ENCODE measurements at regions not wholly inside any gene's neighbourhood (a gene's known extent, or its start where the extent isn't known, plus 50 kb on each side); places are given as distances from the start of the nearest gene placed in this dataset.

DNA sequence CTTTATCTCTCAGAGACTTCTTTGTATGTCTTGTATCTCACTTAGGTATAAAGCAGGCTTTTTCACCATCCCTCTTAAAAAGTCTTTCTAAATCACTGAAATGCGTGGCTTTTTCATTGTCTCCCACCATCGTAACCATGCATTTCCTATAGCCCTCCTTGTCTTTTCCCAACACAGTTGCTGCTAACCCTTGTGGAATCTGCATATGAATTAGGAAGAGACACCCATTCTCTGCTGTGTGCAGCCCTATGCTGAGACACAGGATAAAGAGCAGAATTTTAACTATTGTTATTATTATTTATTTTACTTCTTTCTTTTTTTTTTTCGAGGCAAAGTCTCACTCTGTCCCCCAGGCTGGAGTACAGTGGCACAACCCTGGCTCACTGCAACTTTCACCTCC is 804.3 kb upstream of the COBL start:
- Mint-ChIP-seq H3K36me3 (no peaks in the 10 kb centered on the region), H3K27me3 (no peaks in the 10 kb centered on the region), H3K9me3 (peaks cover 3% of the 10 kb centered on the region), H3K27ac (no peak overlapping the region), H3K4me1 (no peaks in the 10 kb centered on the region), H3K4me3 (no peak overlapping the region)
- no peak for ATAC-seq

DNA sequence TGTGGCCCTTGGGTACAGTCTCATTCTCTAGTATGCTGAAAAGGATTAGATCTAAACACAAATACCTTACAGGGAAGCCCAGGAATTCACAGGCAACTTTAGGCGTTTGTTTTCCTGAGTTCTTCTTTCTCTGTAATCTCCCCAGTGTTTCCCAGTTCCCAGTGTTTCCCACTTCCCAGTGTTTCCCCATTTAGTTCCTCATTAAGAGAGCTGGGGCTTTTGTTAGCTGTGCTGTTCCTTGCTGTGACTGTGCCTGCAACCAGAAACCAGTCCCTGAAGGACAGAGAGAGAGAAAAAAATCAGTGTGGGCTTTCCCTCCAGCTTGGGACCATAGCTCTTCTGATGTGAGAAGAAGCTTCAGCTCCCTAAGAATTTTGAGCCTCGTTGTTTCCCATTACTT is 802.9 kb upstream of the COBL start:
- Mint-ChIP-seq H3K9me3 (peaks cover 5% of the 10 kb centered on the region), H3K4me3 (no peak overlapping the region), H3K4me1 (no peaks in the 10 kb centered on the region), H3K27ac (no peak overlapping the region), H3K27me3 (no peaks in the 10 kb centered on the region), H3K36me3 (no peaks in the 10 kb centered on the region)
- ATAC-seq = no peak

DNA sequence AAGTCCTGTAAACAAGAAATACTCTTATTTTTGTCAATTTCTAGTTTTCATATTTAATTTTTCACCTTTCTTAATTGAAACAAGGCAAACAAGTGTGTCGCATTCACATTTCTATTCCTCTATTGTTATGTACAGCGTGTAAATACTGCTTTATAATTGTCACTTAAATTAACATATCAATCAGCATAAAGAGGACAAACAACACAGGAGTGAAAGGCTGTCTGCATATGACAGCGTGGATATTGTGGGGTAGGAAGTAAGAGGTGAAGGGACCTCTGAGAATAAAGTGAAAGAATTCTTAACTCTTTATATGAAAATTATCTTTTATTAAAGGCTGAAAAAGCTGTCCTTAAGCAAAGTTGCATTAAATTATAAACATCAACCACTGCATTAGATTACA is 797.9 kb upstream of the COBL start:
- Mint-ChIP-seq H3K36me3 (no peaks in the 10 kb centered on the region), H3K4me1 (no peaks in the 10 kb centered on the region), H3K4me3 (no peak overlapping the region), H3K27ac (no peak overlapping the region), H3K27me3 (no peaks in the 10 kb centered on the region), H3K9me3 (peaks cover 5% of the 10 kb centered on the region)
- ATAC-seq = no peak

DNA sequence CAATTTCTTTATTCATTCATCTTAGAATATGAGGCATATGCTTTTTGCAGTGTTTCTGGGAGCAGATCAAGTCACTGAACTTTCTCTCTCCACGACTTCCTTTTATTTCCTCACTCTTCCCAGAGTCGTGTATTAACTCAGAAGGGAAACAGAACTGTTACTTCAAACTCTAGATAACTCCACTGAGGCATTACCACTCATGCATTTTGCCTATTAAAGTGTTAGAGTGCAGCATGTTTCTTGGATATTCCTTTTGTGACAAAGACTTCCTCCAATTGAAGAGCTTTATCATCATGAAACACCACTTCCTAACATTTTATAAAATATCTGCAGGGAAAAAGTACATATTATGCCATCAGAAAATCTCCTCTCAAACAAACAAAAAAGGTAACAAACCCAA is 797.4 kb upstream of the COBL start:
- H3K36me3 Mint-ChIP-seq = no peaks in the 10 kb centered on the region
- no peak for ATAC-seq
- no peaks in the 10 kb centered on the region for H3K27me3 Mint-ChIP-seq
- H3K9me3 Mint-ChIP-seq = peaks cover 5% of the 10 kb centered on the region
- no peak overlapping the region for H3K27ac Mint-ChIP-seq
- H3K4me1 Mint-ChIP-seq = no peaks in the 10 kb centered on the region
- no peak overlapping the region for H3K4me3 Mint-ChIP-seq

DNA sequence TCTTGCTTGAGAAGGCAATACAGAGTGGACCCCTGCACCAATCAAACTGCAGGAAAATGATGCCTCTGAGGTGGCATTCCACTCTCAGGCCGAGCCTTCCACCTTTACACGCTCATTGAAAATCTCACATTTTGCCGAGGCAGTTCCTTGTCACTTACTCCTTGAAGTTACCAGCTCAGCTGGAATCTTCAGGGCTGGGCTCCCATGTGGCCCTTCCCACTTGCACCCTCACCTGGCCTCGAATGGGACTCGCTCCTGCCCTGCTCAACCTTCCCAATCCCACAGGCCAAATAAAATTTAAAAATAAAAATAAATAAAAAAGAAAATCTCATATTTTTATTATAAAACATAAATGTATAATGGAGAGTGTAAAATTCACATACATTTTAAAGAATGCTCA is 790.7 kb upstream of the COBL start:
- H3K4me3 Mint-ChIP-seq = no peak overlapping the region
- no peak overlapping the region for H3K27ac Mint-ChIP-seq
- H3K9me3 Mint-ChIP-seq = peaks cover 8% of the 10 kb centered on the region
- no peaks in the 10 kb centered on the region for H3K27me3 Mint-ChIP-seq
- no peaks in the 10 kb centered on the region for H3K4me1 Mint-ChIP-seq
- no peak for ATAC-seq
- no peaks in the 10 kb centered on the region for H3K36me3 Mint-ChIP-seq

DNA sequence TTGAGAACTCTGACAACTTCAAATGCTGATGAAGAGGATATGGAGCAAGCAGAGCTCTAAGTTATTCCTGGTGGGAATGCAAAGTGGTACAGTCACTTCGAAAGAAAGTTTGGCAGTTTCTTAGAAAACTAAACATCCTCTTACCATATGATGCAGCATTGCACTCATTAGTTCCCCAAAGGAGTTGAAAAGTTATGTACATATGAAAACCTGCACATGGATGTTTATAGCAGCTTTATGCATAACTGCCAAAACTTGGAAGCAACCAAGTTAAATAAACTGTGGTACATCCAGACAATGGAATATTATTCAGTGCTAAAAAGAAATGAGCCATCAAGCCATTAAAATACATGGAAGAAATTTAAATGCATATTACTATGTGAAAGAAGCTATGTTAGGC is 779.3 kb upstream of the COBL start:
- Mint-ChIP-seq H3K4me1 (no peaks in the 10 kb centered on the region), H3K4me3 (no peak overlapping the region), H3K9me3 (peaks cover 6% of the 10 kb centered on the region), H3K27ac (no peak overlapping the region), H3K36me3 (no peaks in the 10 kb centered on the region), H3K27me3 (no peaks in the 10 kb centered on the region)
- no peak for ATAC-seq

DNA sequence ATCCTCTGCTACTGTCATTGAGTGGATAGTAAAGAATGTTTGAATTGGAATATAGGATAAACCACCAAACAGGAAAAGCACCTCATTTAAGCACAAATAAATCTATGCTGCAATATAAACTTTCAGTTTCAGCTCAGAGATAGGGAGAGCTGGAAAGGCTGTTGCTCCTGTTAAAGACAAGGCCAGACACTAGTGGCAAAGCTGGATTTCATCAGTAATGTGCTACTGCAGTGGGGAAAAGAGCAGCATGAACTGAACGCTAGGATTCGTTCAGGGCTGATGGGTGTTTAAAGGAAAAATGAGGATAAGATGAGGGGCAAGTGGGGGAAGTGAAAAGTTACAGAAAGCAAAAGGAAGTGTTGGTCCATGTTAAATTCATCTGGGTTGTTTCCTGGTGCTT is 775.4 kb upstream of the COBL start:
- H3K9me3 Mint-ChIP-seq = peaks cover 2% of the 10 kb centered on the region
- H3K4me3 Mint-ChIP-seq = no peak overlapping the region
- no peaks in the 10 kb centered on the region for H3K36me3 Mint-ChIP-seq
- no peaks in the 10 kb centered on the region for H3K4me1 Mint-ChIP-seq
- ATAC-seq = no peak
- H3K27ac Mint-ChIP-seq = no peak overlapping the region
- no peaks in the 10 kb centered on the region for H3K27me3 Mint-ChIP-seq

DNA sequence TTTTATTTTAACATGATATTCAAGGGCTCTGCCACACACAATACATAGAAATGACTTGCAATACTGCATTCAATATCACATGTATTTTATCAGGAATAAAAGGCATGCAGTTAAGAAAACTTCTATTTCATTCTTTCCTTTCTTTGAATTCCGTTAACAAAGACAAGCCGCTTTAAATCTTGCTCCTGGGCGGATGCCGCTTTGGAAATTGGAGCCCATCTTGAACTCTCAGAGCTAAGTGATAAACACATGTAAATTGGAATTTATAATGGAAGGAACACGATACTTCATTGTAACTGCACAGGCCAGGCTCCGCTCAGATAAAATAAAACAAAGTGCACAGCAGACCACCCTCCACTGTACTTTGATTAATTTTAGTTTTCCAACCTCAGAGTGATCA is 774.5 kb upstream of the COBL start:
- no peak overlapping the region for H3K27ac Mint-ChIP-seq
- no peaks in the 10 kb centered on the region for H3K36me3 Mint-ChIP-seq
- H3K27me3 Mint-ChIP-seq = no peaks in the 10 kb centered on the region
- no peak for ATAC-seq
- no peak overlapping the region for H3K4me3 Mint-ChIP-seq
- no peaks in the 10 kb centered on the region for H3K9me3 Mint-ChIP-seq
- no peaks in the 10 kb centered on the region for H3K4me1 Mint-ChIP-seq

DNA sequence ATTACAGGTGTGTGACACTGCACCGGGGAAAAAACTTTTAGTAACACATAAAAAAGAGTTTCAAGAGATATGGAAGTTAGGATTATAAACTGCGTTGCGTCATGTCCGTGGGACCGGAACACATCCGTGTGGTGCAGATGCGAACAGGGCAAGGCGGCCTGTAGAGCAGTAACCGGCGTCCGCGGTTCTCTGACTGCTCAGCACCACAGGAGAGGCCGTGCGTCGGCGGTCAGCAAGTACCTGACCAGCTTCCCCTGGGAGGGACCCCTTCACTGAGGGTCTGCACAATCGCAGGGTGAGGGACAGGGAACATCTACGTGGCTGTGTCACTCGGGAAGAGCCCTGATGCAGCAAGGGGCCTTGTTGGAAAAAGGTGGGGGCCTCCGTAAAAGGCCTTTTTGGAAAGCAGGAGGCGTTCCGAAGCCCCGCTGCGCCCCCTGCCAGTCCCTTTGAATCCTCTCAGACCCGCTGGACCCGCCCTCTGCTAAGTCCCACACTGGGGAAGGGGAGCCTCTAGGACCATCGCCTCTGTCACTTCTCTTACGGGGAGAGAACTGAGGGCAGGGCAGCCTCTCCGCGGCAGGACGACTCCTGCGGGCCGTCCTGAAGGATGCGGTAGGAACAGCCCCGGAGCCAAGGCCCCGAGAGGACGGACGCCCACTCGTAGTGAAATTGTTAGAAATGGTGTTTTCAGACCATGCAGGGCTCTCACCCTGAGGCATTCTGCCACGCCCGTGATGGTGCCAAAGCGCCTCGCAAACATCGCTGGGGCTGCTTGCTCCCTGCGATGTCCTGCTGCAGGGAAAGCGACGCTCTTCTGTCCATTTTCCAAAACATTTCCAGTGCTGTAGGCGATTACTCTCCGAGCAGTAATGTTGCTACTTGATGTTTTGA is 771.6 kb upstream of the COBL start:
- Mint-ChIP-seq H3K9me3 (peaks cover 4% of the 10 kb centered on the region), H3K4me1 (no peaks in the 10 kb centered on the region), H3K4me3 (no peak overlapping the region), H3K27ac (no peak overlapping the region), H3K36me3 (no peaks in the 10 kb centered on the region), H3K27me3 (no peaks in the 10 kb centered on the region)
- ATAC-seq = no peak

DNA sequence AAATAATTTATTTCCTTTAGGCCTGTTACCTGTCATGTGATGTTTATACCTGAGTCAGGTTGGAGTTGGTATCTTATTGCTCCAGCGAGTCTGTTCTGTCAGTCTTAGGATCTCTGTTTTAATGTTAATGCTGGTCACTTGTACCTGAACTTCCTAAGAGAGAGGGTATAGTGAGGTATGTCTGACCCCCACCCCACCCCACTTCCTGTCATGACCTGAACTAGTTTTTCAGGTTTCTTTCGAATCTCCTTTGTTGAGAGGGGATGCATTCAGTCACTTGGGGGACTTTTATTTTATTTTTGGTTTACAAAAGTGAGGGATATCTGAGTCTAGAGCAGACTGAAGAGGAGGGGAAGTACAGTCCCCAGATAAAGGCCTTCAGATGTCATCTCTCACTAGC is 769.0 kb upstream of the COBL start:
- peaks cover 4% of the 10 kb centered on the region for H3K9me3 Mint-ChIP-seq
- H3K4me1 Mint-ChIP-seq = no peaks in the 10 kb centered on the region
- H3K4me3 Mint-ChIP-seq = no peak overlapping the region
- H3K27ac Mint-ChIP-seq = no peak overlapping the region
- no peaks in the 10 kb centered on the region for H3K36me3 Mint-ChIP-seq
- no peaks in the 10 kb centered on the region for H3K27me3 Mint-ChIP-seq
- ATAC-seq = no peak

DNA sequence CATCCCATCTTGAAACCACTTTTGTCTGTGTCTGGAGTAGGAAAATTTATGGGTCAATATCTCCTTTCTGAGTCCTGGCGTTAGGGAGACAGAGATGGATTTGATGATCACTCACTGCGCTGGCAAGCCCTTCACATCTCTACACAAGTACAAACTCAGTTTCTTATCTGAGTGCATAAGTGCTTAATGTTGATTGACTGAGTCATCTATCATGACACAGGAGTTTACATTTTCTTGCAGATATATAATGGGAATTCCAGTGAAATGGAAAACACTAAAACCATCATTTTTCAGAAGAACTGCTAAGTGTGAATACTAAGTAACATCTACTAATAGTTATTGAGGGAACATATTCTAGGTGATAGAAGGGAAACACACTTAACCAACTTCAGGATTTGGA is 763.9 kb upstream of the COBL start:
- Mint-ChIP-seq H3K36me3 (no peaks in the 10 kb centered on the region), H3K27ac (no peak overlapping the region), H3K4me3 (no peak overlapping the region), H3K4me1 (no peaks in the 10 kb centered on the region), H3K9me3 (peaks cover 7% of the 10 kb centered on the region), H3K27me3 (no peaks in the 10 kb centered on the region)
- ATAC-seq = no peak

DNA sequence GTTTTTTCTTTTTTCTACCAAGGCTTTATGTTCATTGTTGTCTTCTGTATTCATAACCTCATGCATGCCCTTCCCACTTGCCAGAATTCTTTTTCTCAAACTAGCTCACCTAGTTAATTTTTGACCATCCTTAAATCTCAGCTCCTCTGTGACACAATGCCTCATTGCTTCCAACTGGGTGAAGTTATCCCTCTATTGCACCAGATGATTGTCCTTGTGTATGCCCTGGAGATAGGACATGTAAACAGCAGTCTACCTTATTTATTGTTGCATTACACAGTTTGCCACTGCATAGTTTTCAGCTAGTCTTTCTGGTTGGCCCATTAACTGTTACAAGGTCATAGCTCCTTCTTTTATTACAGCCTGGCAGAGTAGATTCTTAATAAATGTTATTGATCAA is 763.1 kb upstream of the COBL start:
- H3K27ac Mint-ChIP-seq = no peak overlapping the region
- peaks cover 9% of the 10 kb centered on the region for H3K9me3 Mint-ChIP-seq
- ATAC-seq = no peak
- no peak overlapping the region for H3K4me3 Mint-ChIP-seq
- no peaks in the 10 kb centered on the region for H3K27me3 Mint-ChIP-seq
- no peaks in the 10 kb centered on the region for H3K36me3 Mint-ChIP-seq
- H3K4me1 Mint-ChIP-seq = no peaks in the 10 kb centered on the region

DNA sequence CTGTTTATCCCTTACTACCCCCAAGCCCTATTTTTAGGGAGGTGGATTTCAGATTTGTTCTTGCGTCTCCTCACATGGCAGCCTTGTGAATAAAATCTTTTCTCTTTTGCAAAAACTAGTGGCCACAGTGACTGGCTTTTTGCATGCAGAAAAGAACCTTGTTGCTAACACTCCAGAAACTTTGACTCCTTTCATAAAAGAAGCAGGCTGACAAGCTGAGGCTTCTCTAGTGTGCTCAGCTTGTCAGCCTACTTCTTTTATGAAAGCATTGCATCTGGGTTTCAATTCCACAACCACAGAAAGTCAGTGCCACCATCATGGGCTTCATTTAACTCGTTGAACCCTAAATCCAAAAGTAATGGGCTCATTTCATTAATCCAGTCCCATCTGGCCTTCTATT is 761.0 kb upstream of the COBL start:
- Mint-ChIP-seq H3K36me3 (no peaks in the 10 kb centered on the region), H3K9me3 (peaks cover 9% of the 10 kb centered on the region), H3K27ac (no peak overlapping the region), H3K27me3 (no peaks in the 10 kb centered on the region), H3K4me3 (no peak overlapping the region), H3K4me1 (no peaks in the 10 kb centered on the region)
- ATAC-seq = no peak

DNA sequence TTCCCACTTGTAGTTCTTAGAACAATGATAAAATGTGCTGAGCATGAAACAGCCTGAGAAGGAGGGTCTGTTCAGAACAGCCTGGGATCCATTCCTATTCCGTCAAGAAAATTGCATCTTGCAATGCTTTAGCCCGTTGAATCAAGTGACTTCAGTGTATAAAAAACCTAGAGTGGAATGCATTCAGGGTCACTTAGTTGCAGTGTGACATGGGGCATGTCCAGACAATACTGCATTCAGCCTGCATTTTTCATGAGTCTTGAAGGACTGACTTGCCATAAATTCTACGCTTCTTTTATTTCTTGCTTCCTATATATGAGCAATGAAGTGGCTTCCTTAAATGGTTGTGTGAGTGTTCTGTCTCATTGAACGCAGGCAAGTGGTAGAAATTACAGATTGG is 758.3 kb upstream of the COBL start:
- H3K27me3 Mint-ChIP-seq = no peaks in the 10 kb centered on the region
- no peak overlapping the region for H3K4me3 Mint-ChIP-seq
- no peaks in the 10 kb centered on the region for H3K36me3 Mint-ChIP-seq
- ATAC-seq = no peak
- H3K9me3 Mint-ChIP-seq = peaks cover 12% of the 10 kb centered on the region
- no peaks in the 10 kb centered on the region for H3K4me1 Mint-ChIP-seq
- H3K27ac Mint-ChIP-seq = no peak overlapping the region

DNA sequence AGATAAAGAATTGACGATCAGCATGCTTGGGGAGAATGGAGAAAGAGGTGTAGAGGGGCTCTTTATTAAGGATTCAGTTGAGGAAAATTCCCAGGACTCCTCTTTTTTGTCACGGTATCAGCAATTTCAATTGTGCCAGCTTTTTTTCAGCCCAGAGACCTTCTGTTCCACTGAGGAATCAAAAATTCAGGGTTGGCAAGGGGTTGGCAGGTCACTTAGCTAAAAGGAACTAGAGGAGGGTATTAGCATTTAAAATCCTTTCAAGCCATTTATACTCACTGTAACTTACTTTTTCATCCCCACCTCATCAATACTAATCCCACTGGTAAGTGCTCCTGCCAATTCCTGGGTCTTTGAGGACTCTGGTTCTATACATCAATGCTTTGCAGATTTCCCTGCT is 757.5 kb upstream of the COBL start:
- H3K9me3 Mint-ChIP-seq = peaks cover 12% of the 10 kb centered on the region
- no peak overlapping the region for H3K27ac Mint-ChIP-seq
- H3K4me3 Mint-ChIP-seq = no peak overlapping the region
- H3K27me3 Mint-ChIP-seq = no peaks in the 10 kb centered on the region
- H3K36me3 Mint-ChIP-seq = no peaks in the 10 kb centered on the region
- ATAC-seq = no peak
- H3K4me1 Mint-ChIP-seq = no peaks in the 10 kb centered on the region

DNA sequence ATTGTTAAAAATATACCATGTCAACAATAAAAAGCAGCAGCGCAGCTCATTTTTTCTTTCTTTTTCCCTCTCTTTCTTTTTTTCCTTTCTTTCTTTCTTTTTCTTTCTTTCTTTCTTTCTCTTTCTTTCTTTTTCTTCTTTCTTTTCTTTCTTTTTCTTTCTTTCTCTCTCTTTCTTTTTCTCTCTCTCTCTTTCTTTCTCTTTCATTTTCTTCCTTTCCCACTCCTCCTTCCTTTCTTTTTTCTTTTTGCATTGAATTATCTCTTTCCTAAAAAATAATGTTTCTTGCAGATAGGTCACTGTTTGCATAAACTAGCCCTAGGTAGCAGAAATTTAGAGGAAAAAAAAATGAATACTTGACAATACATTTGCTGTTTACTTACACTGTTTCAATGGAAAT is 755.1 kb upstream of the COBL start:
- ATAC-seq = no peak
- Mint-ChIP-seq H3K4me1 (no peaks in the 10 kb centered on the region), H3K4me3 (no peak overlapping the region), H3K9me3 (peaks cover 15% of the 10 kb centered on the region), H3K27ac (no peak overlapping the region), H3K36me3 (no peaks in the 10 kb centered on the region), H3K27me3 (no peaks in the 10 kb centered on the region)

DNA sequence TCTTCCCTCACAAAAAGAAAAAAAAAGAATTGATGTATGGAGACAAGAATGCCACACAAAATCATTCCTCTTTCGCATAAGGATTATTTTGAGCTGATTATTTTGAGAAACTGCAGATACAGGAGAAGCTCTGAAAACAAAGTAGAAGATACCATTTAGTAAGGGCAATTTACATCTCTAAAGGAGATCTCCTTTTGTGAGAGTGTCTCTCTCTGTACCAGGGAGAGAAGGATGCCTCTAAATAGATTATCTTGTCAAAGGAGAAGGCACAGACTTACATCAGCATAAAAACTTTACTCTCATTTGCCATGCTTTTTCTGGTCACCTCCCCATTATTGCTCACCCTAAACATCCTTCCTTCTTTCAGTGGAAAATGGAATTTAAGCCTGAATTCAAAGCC is 747.9 kb upstream of the COBL start:
- no peak overlapping the region for H3K27ac Mint-ChIP-seq
- H3K4me3 Mint-ChIP-seq = no peak overlapping the region
- H3K4me1 Mint-ChIP-seq = no peaks in the 10 kb centered on the region
- H3K36me3 Mint-ChIP-seq = no peaks in the 10 kb centered on the region
- no peaks in the 10 kb centered on the region for H3K27me3 Mint-ChIP-seq
- peaks cover 6% of the 10 kb centered on the region for H3K9me3 Mint-ChIP-seq
- no peak for ATAC-seq
